ENCODE measurements at regions not wholly inside any gene's neighbourhood (a gene's known extent, or its start where the extent isn't known, plus 50 kb on each side); places are given as distances from the start of the nearest gene placed in this dataset.

GRCh38 chr16:22979038-22979437 lies 165.1 kb downstream of the HS3ST2 start:
- TF ChIP-seq YY1 (IDR thresholded peaks at IDR 0.05; ENCODE audit: insufficient read depth, insufficient read length): no peak
- no peak for TF ChIP-seq SUZ12 (IDR thresholded peaks at IDR 0.05; ENCODE audit: extremely low read depth, insufficient read depth, insufficient read length)
- no peak for TF ChIP-seq ZNF274 (IDR thresholded peaks at IDR 0.05; ENCODE audit: low read depth, low read length)
- no peak overlapping the region for H3K4me3 ChIP-seq (ENCODE audit: insufficient read length, low read depth)
- H3K9ac ChIP-seq (ENCODE audit: insufficient read length, low read depth): no peak overlapping the region
- no peaks in the 10 kb centered on the region for H3K27me3 ChIP-seq (ENCODE audit: insufficient read depth, insufficient read length)
- H3K9me3 ChIP-seq (ENCODE audit: insufficient read depth, low read length): peaks cover 16% of the 10 kb centered on the region
- no peak for DNase-seq (ENCODE audit: low read depth, low spot score)
- no peaks in the 10 kb centered on the region for H3K4me1 ChIP-seq (ENCODE audit: insufficient read depth, insufficient read length)
- H3K36me3 ChIP-seq (ENCODE audit: insufficient read depth, insufficient read length, low read length): no peaks in the 10 kb centered on the region

- Histone ChIP-seq H3K27me3 (ENCODE audit: insufficient read depth, insufficient read length) (no peaks in the 10 kb centered on the region), H3K4me1 (ENCODE audit: insufficient read depth, insufficient read length) (no peaks in the 10 kb centered on the region), H3K36me3 (ENCODE audit: insufficient read depth, insufficient read length, low read length) (no peaks in the 10 kb centered on the region), H3K9ac (ENCODE audit: insufficient read length, low read depth) (no peak overlapping the region), H3K4me3 (ENCODE audit: insufficient read length, low read depth) (no peak overlapping the region), H3K9me3 (ENCODE audit: insufficient read depth, low read length) (no peaks in the 10 kb centered on the region)
- TF ChIP-seq ZNF274 (IDR thresholded peaks at IDR 0.05; ENCODE audit: low read depth, low read length) (no peak), SUZ12 (IDR thresholded peaks at IDR 0.05; ENCODE audit: extremely low read depth, insufficient read depth, insufficient read length) (no peak), YY1 (IDR thresholded peaks at IDR 0.05; ENCODE audit: insufficient read depth, insufficient read length) (no peak)
- no peak for DNase-seq (ENCODE audit: low read depth, low spot score)
These were observed 163.3 kb downstream of the HS3ST2 start for GRCh38 chr16:22977294-22977697.

GRCh38 chr16:22973522-22973921 lies 159.6 kb downstream of the HS3ST2 start:
- no peak for DNase-seq (ENCODE audit: low read depth, low spot score)
- H3K9me3 ChIP-seq (ENCODE audit: insufficient read depth, low read length): no peaks in the 10 kb centered on the region
- peaks cover 3% of the 10 kb centered on the region for H3K4me1 ChIP-seq (ENCODE audit: insufficient read depth, insufficient read length)
- H3K27me3 ChIP-seq (ENCODE audit: insufficient read depth, insufficient read length): no peaks in the 10 kb centered on the region
- TF ChIP-seq ZNF274 (IDR thresholded peaks at IDR 0.05; ENCODE audit: low read depth, low read length): no peak
- no peak for TF ChIP-seq SUZ12 (IDR thresholded peaks at IDR 0.05; ENCODE audit: extremely low read depth, insufficient read depth, insufficient read length)
- TF ChIP-seq YY1 (IDR thresholded peaks at IDR 0.05; ENCODE audit: insufficient read depth, insufficient read length): no peak
- no peaks in the 10 kb centered on the region for H3K36me3 ChIP-seq (ENCODE audit: insufficient read depth, insufficient read length, low read length)
- no peak overlapping the region for H3K4me3 ChIP-seq (ENCODE audit: insufficient read length, low read depth)
- H3K9ac ChIP-seq (ENCODE audit: insufficient read length, low read depth): no peak overlapping the region

- H3K9ac ChIP-seq (ENCODE audit: insufficient read length, low read depth): no peak overlapping the region
- H3K27me3 ChIP-seq (ENCODE audit: insufficient read depth, insufficient read length): no peaks in the 10 kb centered on the region
- H3K4me3 ChIP-seq (ENCODE audit: insufficient read length, low read depth): no peak overlapping the region
- no peak for DNase-seq (ENCODE audit: low read depth, low spot score)
- no peaks in the 10 kb centered on the region for H3K9me3 ChIP-seq (ENCODE audit: insufficient read depth, low read length)
- H3K36me3 ChIP-seq (ENCODE audit: insufficient read depth, insufficient read length, low read length): no peaks in the 10 kb centered on the region
- peaks cover 3% of the 10 kb centered on the region for H3K4me1 ChIP-seq (ENCODE audit: insufficient read depth, insufficient read length)
- TF ChIP-seq ZNF274 (IDR thresholded peaks at IDR 0.05; ENCODE audit: low read depth, low read length): no peak
- TF ChIP-seq YY1 (IDR thresholded peaks at IDR 0.05; ENCODE audit: insufficient read depth, insufficient read length): no peak
- no peak for TF ChIP-seq SUZ12 (IDR thresholded peaks at IDR 0.05; ENCODE audit: extremely low read depth, insufficient read depth, insufficient read length)
These were observed 157.5 kb downstream of the HS3ST2 start for GRCh38 chr16:22971346-22971924.

- DNase-seq (ENCODE audit: low read depth, low spot score): peak; percentile 59
- Histone ChIP-seq H3K9me3 (ENCODE audit: insufficient read depth, low read length) (no peaks in the 10 kb centered on the region), H3K9ac (ENCODE audit: insufficient read length, low read depth) (no peak overlapping the region), H3K36me3 (ENCODE audit: insufficient read depth, insufficient read length, low read length) (no peaks in the 10 kb centered on the region), H3K27me3 (ENCODE audit: insufficient read depth, insufficient read length) (no peaks in the 10 kb centered on the region), H3K4me1 (ENCODE audit: insufficient read depth, insufficient read length) (peaks cover 3% of the 10 kb centered on the region), H3K4me3 (ENCODE audit: insufficient read length, low read depth) (no peak overlapping the region)
- TF ChIP-seq SUZ12 (IDR thresholded peaks at IDR 0.05; ENCODE audit: extremely low read depth, insufficient read depth, insufficient read length): no peak
- TF ChIP-seq ZNF274 (IDR thresholded peaks at IDR 0.05; ENCODE audit: low read depth, low read length): no peak
- TF ChIP-seq YY1 (IDR thresholded peaks at IDR 0.05; ENCODE audit: insufficient read depth, insufficient read length): no peak
These were observed 156.4 kb downstream of the HS3ST2 start for GRCh38 chr16:22970209-22970865.

GRCh38 chr16:22969567-22969966 lies 155.6 kb downstream of the HS3ST2 start:
- Histone ChIP-seq H3K9me3 (ENCODE audit: insufficient read depth, low read length) (0 out of 2 replicates have a peak, but pooled peaks cover 2% of the 10 kb centered on the region), H3K4me3 (ENCODE audit: insufficient read length, low read depth) (no peak overlapping the region), H3K9ac (ENCODE audit: insufficient read length, low read depth) (no peak overlapping the region), H3K36me3 (ENCODE audit: insufficient read depth, insufficient read length, low read length) (no peaks in the 10 kb centered on the region), H3K4me1 (ENCODE audit: insufficient read depth, insufficient read length) (peaks cover 3% of the 10 kb centered on the region), H3K27me3 (ENCODE audit: insufficient read depth, insufficient read length) (no peaks in the 10 kb centered on the region)
- TF ChIP-seq ZNF274 (IDR thresholded peaks at IDR 0.05; ENCODE audit: low read depth, low read length) (no peak), SUZ12 (IDR thresholded peaks at IDR 0.05; ENCODE audit: extremely low read depth, insufficient read depth, insufficient read length) (no peak), YY1 (IDR thresholded peaks at IDR 0.05; ENCODE audit: insufficient read depth, insufficient read length) (no peak)
- DNase-seq (ENCODE audit: low read depth, low spot score): no peak

- H3K27me3 ChIP-seq (ENCODE audit: insufficient read depth, insufficient read length): no peaks in the 10 kb centered on the region
- H3K9me3 ChIP-seq (ENCODE audit: insufficient read depth, low read length): 0 out of 2 replicates have a peak, but pooled peaks cover 5% of the 10 kb centered on the region
- peaks cover 3% of the 10 kb centered on the region for H3K4me1 ChIP-seq (ENCODE audit: insufficient read depth, insufficient read length)
- no peak overlapping the region for H3K4me3 ChIP-seq (ENCODE audit: insufficient read length, low read depth)
- H3K36me3 ChIP-seq (ENCODE audit: insufficient read depth, insufficient read length, low read length): no peaks in the 10 kb centered on the region
- TF ChIP-seq SUZ12 (IDR thresholded peaks at IDR 0.05; ENCODE audit: extremely low read depth, insufficient read depth, insufficient read length): no peak
- TF ChIP-seq YY1 (IDR thresholded peaks at IDR 0.05; ENCODE audit: insufficient read depth, insufficient read length): no peak
- TF ChIP-seq ZNF274 (IDR thresholded peaks at IDR 0.05; ENCODE audit: low read depth, low read length): no peak
- H3K9ac ChIP-seq (ENCODE audit: insufficient read length, low read depth): no peak overlapping the region
- DNase-seq (ENCODE audit: low read depth, low spot score): no peak
These were observed 155.0 kb downstream of the HS3ST2 start for GRCh38 chr16:22968931-22969330.
